Spleen (tissue), 11 donors: ENCODE measurements at regions not wholly inside any gene's neighbourhood (a gene's known extent, or its start where the extent isn't known, plus 50 kb on each side); places are given as distances from the start of the nearest gene placed in this dataset.

Source experiments
- DNase-seq: peaks from one replicate; pipeline ENCODE4 v3.0.0-alpha.2; 2020
- H3K27ac ChIP-seq, 8 donors: fragments of 200-600 bp; sonication (generic) in 7 of 8; 1 replicate in 4 of 8; 2 replicates in 4 of 8; pipeline versions ENCODE4 v1.5.0 to v1.8.0; 2016 to 2021; ENCODE audit warnings: inconsistent platforms in 4 of 8, mild to moderate bottlenecking in 4 of 8, moderate library complexity in 1 of 8
- H3K27me3 ChIP-seq, 7 donors: fragments of 200-600 bp; sonication (generic) in 6 of 7; replicated peaks in 1 of 7; 1 replicate in 4 of 7; 2 replicates in 3 of 7; pipeline versions ENCODE4 v1.5.0 to v1.8.0; 2016 to 2021; ENCODE audit warnings: inconsistent platforms in 3 of 7, mild to moderate bottlenecking in 1 of 7
- H3K36me3 ChIP-seq, 6 donors: fragments of 200-600 bp; sonication (generic) in 5 of 6; 1 replicate in 4 of 6; 2 replicates in 2 of 6; pipeline versions ENCODE4 v1.5.0 to v1.8.0; 2016 to 2021; ENCODE audit warnings: inconsistent platforms in 2 of 6
- H3K4me1 ChIP-seq, 6 donors: fragments of 200-600 bp; sonication (generic) in 5 of 6; 1 replicate in 3 of 6; 2 replicates in 3 of 6; pipeline versions ENCODE4 v1.5.0 to v1.8.0; 2016 to 2021; ENCODE audit warnings: inconsistent platforms in 3 of 6
- H3K4me3 ChIP-seq, 8 donors: fragments of 200-600 bp; sonication (generic) in 7 of 8; 1 replicate in 4 of 8; 2 replicates in 4 of 8; pipeline versions ENCODE4 v1.5.0 to v1.8.0; 2016 to 2021; ENCODE audit warnings: inconsistent platforms in 4 of 8, mild to moderate bottlenecking in 4 of 8, moderate library complexity in 2 of 8
- H3K9me3 ChIP-seq, 8 donors: fragments of 200-600 bp; sonication (generic) in 7 of 8; 1 replicate in 4 of 8; 2 replicates in 4 of 8; pipeline versions ENCODE4 v1.5.0 to v1.8.0; 2016 to 2021; ENCODE audit warnings: inconsistent platforms in 4 of 8
- POLR2A ChIP-seq, 3 donors: fragments of 450-650 bp; IDR thresholded peaks; one replicate each; pipeline ENCODE4 v1.5.1; 2017; ENCODE audit warnings: antibody characterized with exemption in 3 of 3, mild to moderate bottlenecking in 1 of 3
- POLR2AphosphoS5 ChIP-seq, 3 donors: sonication (generic); formaldehyde crosslinking; IDR thresholded peaks; one replicate each; pipeline ENCODE4 v1.5.1; 2017; ENCODE audit warnings: antibody characterized with exemption in 3 of 3
- WGBS, 5 donors: extraction: QIAGEN DNeasy Blood & Tissue Kit in 3 of 5; methylation state at CpG; one replicate each; pipeline versions ENCODE4 v1.1.5 to v1.1.7; 2013 to 2018; 5-methylcytosine and 5-hydroxymethylcytosine counted together
- intact Hi-C: fragments of 100-400 bp; cut with DNase I; formaldehyde crosslinking; loops from one replicate; pipeline ENCODE4 v1.15.0; 2023; ENCODE audit warnings: low total_unique reads
- TF ChIP-seq, protein P1 (sequence below), 11 experiments: fragments of 200-600 bp in 7 of 11; fragments of 450-650 bp in 4 of 11; sonication (generic) in 4 of 11; IDR thresholded peaks in 8 of 11; conservative IDR thresholded peaks in 3 of 11; 1 replicate in 7 of 11; 2 replicates in 4 of 11; pipeline versions ENCODE4 v1.4.0 to v1.8.0; 2016 to 2021; ENCODE audit warnings: antibody characterized with exemption in 11 of 11, inconsistent platforms in 4 of 11, mild to moderate bottlenecking in 1 of 11
- donor health status: healthy with polysubstance abuse.
- donor health status: DM: no; HTN: no; CAD: no; lungs with moderate emphysema.
- donor health status: DM: no; HTN: no; CAD: no.
- donor health status: Bipolar disorder and iron deficiency.
- donor health status: healthy.
- donor health status: DM: no; HTN: no; CAD: no.
- donor health status: DM: yes; HTN: yes; CAD: no.

DNA sequence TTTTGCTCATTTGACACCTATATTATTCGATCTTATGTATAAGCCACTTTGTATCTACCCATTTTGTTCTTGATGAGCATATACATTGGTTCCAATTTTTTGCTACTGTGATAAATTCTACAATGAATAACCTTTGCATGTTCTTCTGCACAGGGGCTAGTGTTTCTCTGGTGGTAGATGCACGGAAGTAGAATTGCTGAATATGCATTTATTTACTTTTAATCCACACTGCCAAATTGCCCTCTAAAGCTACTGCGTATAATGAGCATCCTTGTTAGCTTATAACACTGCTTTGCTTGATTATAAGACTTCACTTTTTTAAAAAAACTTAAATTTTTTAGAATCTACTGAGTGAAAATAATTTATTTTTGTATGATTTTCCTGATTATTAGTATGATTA is 84.2 kb upstream of the PIAS1 start:
- WGBS, 5 donors: 69 to 93% (median 90%) methylated on average over 3 of the region's 3 CpGs
- no peaks in the 10 kb centered on the region for H3K9me3 ChIP-seq
- intact Hi-C loops: no loop called here
- no peaks in the 10 kb centered on the region for H3K36me3 ChIP-seq
- H3K4me3 ChIP-seq: no peak overlapping the region
- H3K4me1 ChIP-seq: peaks cover 0 to 16% (median 13%) of the 10 kb centered on the region in 6 donors
- H3K27ac ChIP-seq: no peak overlapping the region
- no peak for DNase-seq
- H3K27me3 ChIP-seq: peaks cover 0 to 18% (median 0%) of the 10 kb centered on the region in 7 donors
- TF ChIP-seq, protein P1, sequence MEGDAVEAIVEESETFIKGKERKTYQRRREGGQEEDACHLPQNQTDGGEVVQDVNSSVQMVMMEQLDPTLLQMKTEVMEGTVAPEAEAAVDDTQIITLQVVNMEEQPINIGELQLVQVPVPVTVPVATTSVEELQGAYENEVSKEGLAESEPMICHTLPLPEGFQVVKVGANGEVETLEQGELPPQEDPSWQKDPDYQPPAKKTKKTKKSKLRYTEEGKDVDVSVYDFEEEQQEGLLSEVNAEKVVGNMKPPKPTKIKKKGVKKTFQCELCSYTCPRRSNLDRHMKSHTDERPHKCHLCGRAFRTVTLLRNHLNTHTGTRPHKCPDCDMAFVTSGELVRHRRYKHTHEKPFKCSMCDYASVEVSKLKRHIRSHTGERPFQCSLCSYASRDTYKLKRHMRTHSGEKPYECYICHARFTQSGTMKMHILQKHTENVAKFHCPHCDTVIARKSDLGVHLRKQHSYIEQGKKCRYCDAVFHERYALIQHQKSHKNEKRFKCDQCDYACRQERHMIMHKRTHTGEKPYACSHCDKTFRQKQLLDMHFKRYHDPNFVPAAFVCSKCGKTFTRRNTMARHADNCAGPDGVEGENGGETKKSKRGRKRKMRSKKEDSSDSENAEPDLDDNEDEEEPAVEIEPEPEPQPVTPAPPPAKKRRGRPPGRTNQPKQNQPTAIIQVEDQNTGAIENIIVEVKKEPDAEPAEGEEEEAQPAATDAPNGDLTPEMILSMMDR (IDR thresholded peaks at IDR 0.05 in 8 of 11, conservative IDR thresholded peaks at IDR 0.05 in 3 of 11): no peak

GRCh38 chr15:67972377-67972776 is 81.7 kb upstream of the PIAS1 start:
- H3K36me3 ChIP-seq: no peaks in the 10 kb centered on the region
- WGBS, 5 donors: 60 to 95% (median 70%) methylated on average over 4 of the region's 4 CpGs
- H3K4me1 ChIP-seq: peaks cover 0 to 16% (median 13%) of the 10 kb centered on the region in 6 donors
- TF ChIP-seq POLR2AphosphoS5 (IDR thresholded peaks at IDR 0.05) (no peak), POLR2A (IDR thresholded peaks at IDR 0.05) (no peak)
- TF ChIP-seq, protein P1 (IDR thresholded peaks at IDR 0.05 in 8 of 11, conservative IDR thresholded peaks at IDR 0.05 in 3 of 11): no peak
- H3K9me3 ChIP-seq: no peaks in the 10 kb centered on the region
- peaks cover 0 to 17% (median 0%) of the 10 kb centered on the region in 7 donors for H3K27me3 ChIP-seq
- no peak overlapping the region for H3K27ac ChIP-seq
- DNase-seq: no peak
- H3K4me3 ChIP-seq: no peak overlapping the region
- intact Hi-C loops: no loop called here

DNA sequence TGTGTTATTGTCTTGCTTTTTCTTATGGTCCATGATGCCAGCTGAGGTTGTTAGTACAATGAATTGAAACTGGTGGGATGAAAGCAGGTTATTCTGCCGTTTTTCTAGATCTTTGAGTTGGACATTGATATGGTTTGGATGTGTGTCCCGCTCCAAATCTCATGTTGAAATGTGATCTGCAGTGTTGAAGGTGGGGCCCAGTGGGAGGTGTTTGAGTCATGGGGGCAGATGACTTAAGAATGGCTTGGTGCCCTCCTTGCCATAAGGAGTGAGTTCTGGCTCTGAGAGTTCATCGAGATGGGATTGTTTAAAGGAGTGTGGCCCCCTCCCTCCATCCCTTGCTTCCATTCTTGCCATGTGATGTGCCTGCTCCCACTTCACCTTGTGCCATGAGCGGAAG is 80.3 kb upstream of the PIAS1 start:
- 89 to 96% (median 94%) methylated on average over 4 of the region's 4 CpGs for WGBS, 5 donors
- Histone ChIP-seq H3K27ac (no peak overlapping the region), H3K27me3 (peaks cover 0 to 3% (median 0%) of the 10 kb centered on the region in 7 donors), H3K4me1 (peaks cover 0 to 3% (median 2%) of the 10 kb centered on the region in 6 donors), H3K9me3 (no peaks in the 10 kb centered on the region), H3K4me3 (no peak overlapping the region), H3K36me3 (no peaks in the 10 kb centered on the region)
- TF ChIP-seq, protein P1 (IDR thresholded peaks at IDR 0.05 in 8 of 11, conservative IDR thresholded peaks at IDR 0.05 in 3 of 11): no peak
- TF ChIP-seq POLR2A (IDR thresholded peaks at IDR 0.05): no peak
- no peak for TF ChIP-seq POLR2AphosphoS5 (IDR thresholded peaks at IDR 0.05)
- intact Hi-C loops: no loop called here
- no peak for DNase-seq

- H3K27ac ChIP-seq: no peak overlapping the region
- H3K4me1 ChIP-seq: no peaks in the 10 kb centered on the region
- no peak for TF ChIP-seq POLR2AphosphoS5 (IDR thresholded peaks at IDR 0.05)
- no peak overlapping the region for H3K4me3 ChIP-seq
- no peaks in the 10 kb centered on the region for H3K27me3 ChIP-seq
- no peaks in the 10 kb centered on the region for H3K36me3 ChIP-seq
- no peak for DNase-seq
- intact Hi-C loops: no loop called here
- WGBS, 5 donors: 90 to 98% (median 96%) methylated on average over 3 of the region's 3 CpGs
- no peaks in the 10 kb centered on the region for H3K9me3 ChIP-seq
Observed at GRCh38 chr15:67976506-67977073, 77.5 kb upstream of the PIAS1 start.
